Endodermal cell (in vitro differentiated cells): ENCODE measurements at regions not wholly inside any gene's neighbourhood (a gene's known extent, or its start where the extent isn't known, plus 50 kb on each side); places are given as distances from the start of the nearest gene placed in this dataset.

Source experiments
- DNase-seq: peaks from one replicate; pipeline ENCODE4 v3.0.0-alpha.2; 2017
- H3K27ac ChIP-seq: 2 replicates; pipeline ENCODE4 v1.5.1; 2013; ENCODE audit warnings: mild to moderate bottlenecking, low read depth, low read length, moderate library complexity
- H3K27me3 ChIP-seq: 2 replicates; pipeline ENCODE4 v1.6.1; 2013; ENCODE audit warnings: mild to moderate bottlenecking, low read length, moderate library complexity; ENCODE audit not compliant: insufficient read depth, control insufficient read depth, poor library complexity, severe bottlenecking
- H3K36me3 ChIP-seq: 2 replicates; pipeline ENCODE4 v1.7.0; 2013; ENCODE audit warnings: mild to moderate bottlenecking, low read length, moderate library complexity; ENCODE audit not compliant: control insufficient read depth, insufficient read depth
- H3K4me1 ChIP-seq: one replicate; pipeline ENCODE4 v1.7.0; 2013; ENCODE audit warnings: low read length; ENCODE audit not compliant: control insufficient read depth, insufficient read depth
- H3K4me3 ChIP-seq: 2 replicates; pipeline ENCODE4 v1.5.1; 2013; ENCODE audit warnings: mild to moderate bottlenecking, low read length, moderate library complexity
- H3K9ac ChIP-seq: 2 replicates; pipeline ENCODE4 v1.6.1; 2013; ENCODE audit warnings: mild to moderate bottlenecking, low read length, moderate library complexity; ENCODE audit not compliant: poor library complexity, severe bottlenecking; ENCODE audit errors: extremely low read depth
- H3K9me3 ChIP-seq: 2 replicates; pipeline ENCODE4 v1.6.1; 2013; ENCODE audit warnings: mild to moderate bottlenecking, low read length, moderate library complexity; ENCODE audit not compliant: control insufficient read depth
- H3K27ac Mint-ChIP-seq: 2 replicates; pipeline ENCODE4 v1.8.0; 2020; ENCODE audit warnings: mixed read lengths
- H3K27me3 Mint-ChIP-seq: 2 replicates; pipeline ENCODE4 v1.8.0; 2021; ENCODE audit warnings: mild to moderate bottlenecking, mixed read lengths; ENCODE audit not compliant: insufficient read depth
- H3K36me3 Mint-ChIP-seq: 2 replicates; pipeline ENCODE4 v1.8.0; 2020; ENCODE audit warnings: low read depth, mixed read lengths
- H3K4me1 Mint-ChIP-seq: 2 replicates; pipeline ENCODE4 v1.8.0; 2020; ENCODE audit warnings: mixed read lengths
- H3K4me3 Mint-ChIP-seq: 2 replicates; pipeline ENCODE4 v1.8.0; 2020; ENCODE audit warnings: mild to moderate bottlenecking, moderate library complexity, mixed read lengths
- H3K9me3 Mint-ChIP-seq: 2 replicates; pipeline ENCODE4 v1.8.0; 2020; ENCODE audit warnings: mild to moderate bottlenecking, mixed read lengths
- CTCF ChIP-seq: fragments of 200-600 bp; sonication (generic); conservative IDR thresholded peaks from 2 replicates; pipeline ENCODE4 v1.5.0; 2021; ENCODE audit warnings: antibody characterized with exemption, mild to moderate bottlenecking
- WGBS, 2 experiments: methylation state at CpG; one replicate each; pipeline versions ENCODE4 v1.1.5 to v1.1.7; 2013; ENCODE audit warnings: missing lambda C conversion rate in 2 of 2, mixed read lengths in 1 of 2; ENCODE audit not compliant: insufficient coverage in 1 of 2, insufficient read length in 1 of 2; 5-methylcytosine and 5-hydroxymethylcytosine counted together

GRCh38 chr7:25486656-25487055, 258.4 kb upstream of the NPVF start:
- DNase-seq: no peak
- Mint-ChIP-seq H3K4me1 (peaks cover 2% of the 10 kb centered on the region), H3K27ac (no peak overlapping the region), H3K9me3 (no peaks in the 10 kb centered on the region), H3K36me3 (no peaks in the 10 kb centered on the region), H3K4me3 (no peak overlapping the region), H3K27me3 (no peaks in the 10 kb centered on the region)
- Histone ChIP-seq H3K9me3 (peaks cover 11% of the 10 kb centered on the region), H3K4me1 (no peaks in the 10 kb centered on the region), H3K9ac (no peak overlapping the region), H3K27me3 (no peaks in the 10 kb centered on the region), H3K27ac (no peak overlapping the region), H3K36me3 (no peaks in the 10 kb centered on the region), H3K4me3 (no peak overlapping the region)
- WGBS, 2 experiments: 100% methylated on average over 1 to 2 of the region's 2 CpGs
- TF ChIP-seq CTCF: no peak

- H3K9me3 Mint-ChIP-seq: no peaks in the 10 kb centered on the region
- peaks cover 3% of the 10 kb centered on the region for H3K9me3 ChIP-seq
- H3K27ac Mint-ChIP-seq: no peak overlapping the region
- H3K4me1 ChIP-seq: peaks cover 11% of the 10 kb centered on the region
- no peaks in the 10 kb centered on the region for H3K36me3 Mint-ChIP-seq
- DNase-seq: no peak
- H3K4me3 Mint-ChIP-seq: no peak overlapping the region
- WGBS, 2 experiments: 72 to 87% methylated on average over 2 to 7 of the region's 8 CpGs
- H3K4me3 ChIP-seq: no peak overlapping the region
- TF ChIP-seq CTCF: no peak
- no peaks in the 10 kb centered on the region for H3K36me3 ChIP-seq
- peak overlapping the region; percentile 74 for H3K27ac ChIP-seq
- no peaks in the 10 kb centered on the region for H3K27me3 Mint-ChIP-seq
- H3K27me3 ChIP-seq: no peaks in the 10 kb centered on the region
- H3K4me1 Mint-ChIP-seq: peaks cover 28% of the 10 kb centered on the region
- H3K9ac ChIP-seq: no peak overlapping the region
These were observed 265.6 kb upstream of the NPVF start for GRCh38 chr7:25493805-25494366.

GRCh38 chr7:25494896-25495295, 266.6 kb upstream of the NPVF start:
- no peak overlapping the region for H3K27ac Mint-ChIP-seq
- Histone ChIP-seq H3K36me3 (no peaks in the 10 kb centered on the region), H3K27ac (peak overlapping the region; percentile 74), H3K9ac (no peak overlapping the region), H3K4me1 (peaks cover 11% of the 10 kb centered on the region), H3K27me3 (no peaks in the 10 kb centered on the region), H3K4me3 (no peak overlapping the region), H3K9me3 (no peaks in the 10 kb centered on the region)
- H3K27me3 Mint-ChIP-seq: no peaks in the 10 kb centered on the region
- WGBS, 2 experiments: 91 to 93% methylated on average over 1 to 2 of the region's 2 CpGs
- H3K36me3 Mint-ChIP-seq: no peaks in the 10 kb centered on the region
- H3K4me1 Mint-ChIP-seq: peaks cover 28% of the 10 kb centered on the region
- TF ChIP-seq CTCF: no peak
- H3K4me3 Mint-ChIP-seq: no peak overlapping the region
- no peak for DNase-seq
- no peaks in the 10 kb centered on the region for H3K9me3 Mint-ChIP-seq
